GM13976 (cell line): ENCODE measurements at regions not wholly inside any gene's neighbourhood (a gene's known extent, or its start where the extent isn't known, plus 50 kb on each side); places are given as distances from the start of the nearest gene placed in this dataset.

ENCODE experiments used
- DNase-seq: peaks from one replicate; pipeline ENCODE4 v3.0.0; 2012; ENCODE audit warnings: low spot score
- CTCF ChIP-seq: IDR thresholded peaks from 2 replicates; pipeline ENCODE4 v1.5.1; 2012; ENCODE audit warnings: borderline replicate concordance, mild to moderate bottlenecking; ENCODE audit not compliant: insufficient read depth; ENCODE audit errors: extremely low read depth, missing control alignments, control extremely low read depth
- in situ Hi-C: fragments of 300-500 bp; cut with MboI; formaldehyde crosslinking; loops from one replicate; pipeline ENCODE4 v1.12.0; 2022; ENCODE audit warnings: low sequenced_read_pairs, mixed read lengths, inconsistent platforms; ENCODE audit not compliant: unreplicated experiment

DNA sequence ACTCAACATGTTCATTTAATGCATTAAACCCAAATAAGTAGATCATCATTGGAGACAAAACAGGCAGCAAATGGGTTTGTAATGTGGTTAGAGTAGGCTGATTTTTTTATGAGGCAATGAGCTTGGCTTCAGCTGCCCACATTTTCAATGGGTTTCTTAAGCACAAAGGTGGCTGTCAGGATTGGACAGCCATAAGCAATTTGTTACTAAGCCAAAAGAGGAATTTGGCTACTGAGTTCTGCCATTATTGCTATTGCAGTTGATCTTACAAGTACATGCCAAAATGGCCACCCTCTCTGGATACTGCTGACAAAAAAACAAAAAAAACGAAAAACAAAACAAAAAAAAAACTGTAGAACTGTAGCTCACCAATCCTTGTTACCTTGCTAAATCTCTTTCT is 1348.0 kb upstream of the PIK3C3 start:
- no peak for DNase-seq
- in situ Hi-C loops = no loop called here
- TF ChIP-seq CTCF = no peak

- no peak for TF ChIP-seq CTCF
- DNase-seq = no peak
- in situ Hi-C loops = no loop called here
Measured at GRCh38 chr18:40583671-40584070, 1371.4 kb upstream of the PIK3C3 start.

- in situ Hi-C loops = no loop called here
Measured at GRCh38 chr18:40582105-40582504, 1372.9 kb upstream of the PIK3C3 start.

GRCh38 chr18:40577981-40578365 is 1377.1 kb upstream of the PIK3C3 start:
- no peak for TF ChIP-seq CTCF
- in situ Hi-C loops = no loop called here
- DNase-seq = no peak

More at GRCh38 chr18:40582105-40582504, 1372.9 kb upstream of the PIK3C3 start:
- DNase-seq = no peak
- no peak for TF ChIP-seq CTCF

- TF ChIP-seq CTCF = no peak
- in situ Hi-C loops = no loop called here
- DNase-seq = no peak
Measured at GRCh38 chr18:40577239-40577980, 1377.6 kb upstream of the PIK3C3 start.

DNA sequence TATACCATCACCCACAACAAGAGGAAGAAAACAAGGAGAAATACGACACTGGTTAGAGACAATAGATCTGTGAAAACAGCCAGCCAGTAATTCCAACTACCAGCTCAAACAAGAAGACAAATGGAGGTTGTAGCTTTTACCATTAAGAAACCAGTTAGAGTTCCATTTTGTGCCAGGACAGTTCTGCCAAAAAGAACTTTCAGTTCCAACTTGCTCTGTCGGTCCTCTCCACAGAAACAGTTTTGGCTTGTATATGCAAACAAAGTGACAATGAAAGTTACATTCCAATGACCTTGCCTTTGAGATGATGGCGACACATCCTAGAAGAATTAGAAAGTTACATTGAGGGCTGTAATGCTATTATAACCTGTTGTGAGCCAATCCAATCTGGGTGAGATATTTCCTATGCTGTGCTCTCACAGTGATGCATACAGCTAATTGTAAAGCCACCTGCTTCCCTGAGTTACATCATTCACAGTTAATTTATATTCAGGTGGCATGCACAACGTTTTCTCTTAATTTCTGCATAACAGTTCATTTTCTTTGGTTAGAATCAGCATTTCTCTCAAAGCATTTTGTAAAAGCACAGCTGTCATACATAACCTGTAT is 1378.4 kb upstream of the PIK3C3 start:
- no peak for TF ChIP-seq CTCF
- in situ Hi-C loops = no loop called here
- DNase-seq = no peak
